Activated CD8-positive, alpha-beta memory T cell treated with anti-CD3 and anti-CD28 coated beads, Interleukin-2, amount 50 U/mL, for 24 hours (primary cell): ENCODE measurements at regions not wholly inside any gene's neighbourhood (a gene's known extent, or its start where the extent isn't known, plus 50 kb on each side); places are given as distances from the start of the nearest gene placed in this dataset.

Source experiments
- DNase-seq: peaks from one replicate; pipeline ENCODE4 v3.0.0-alpha.2; 2020; ENCODE audit errors: extremely low read depth

- no peak for DNase-seq
Measured at GRCh38 chr15:31456354-31457060, 129.9 kb downstream of the KLF13 start.

DNA sequence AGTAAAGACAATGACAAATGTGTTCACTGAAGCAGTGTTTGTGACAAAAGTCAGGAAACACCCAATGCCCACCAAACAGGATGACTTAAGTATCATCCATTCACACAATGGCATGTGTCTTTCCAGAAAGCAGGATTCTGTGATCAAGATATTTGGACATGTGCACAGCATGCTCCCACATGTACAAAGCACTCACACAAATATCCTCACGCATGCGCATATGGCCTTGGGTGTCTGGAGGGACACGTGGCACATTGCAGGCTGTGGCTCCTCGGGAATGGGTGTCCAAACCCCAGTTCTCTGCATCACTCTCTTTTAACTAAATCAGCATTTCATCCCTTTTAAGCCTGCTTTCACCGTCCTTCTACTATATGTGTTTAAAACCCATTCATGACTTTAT is 130.5 kb downstream of the KLF13 start:
- DNase-seq: no peak

GRCh38 chr15:31457631-31458526 is 131.2 kb downstream of the KLF13 start:
- DNase-seq: no peak

DNA sequence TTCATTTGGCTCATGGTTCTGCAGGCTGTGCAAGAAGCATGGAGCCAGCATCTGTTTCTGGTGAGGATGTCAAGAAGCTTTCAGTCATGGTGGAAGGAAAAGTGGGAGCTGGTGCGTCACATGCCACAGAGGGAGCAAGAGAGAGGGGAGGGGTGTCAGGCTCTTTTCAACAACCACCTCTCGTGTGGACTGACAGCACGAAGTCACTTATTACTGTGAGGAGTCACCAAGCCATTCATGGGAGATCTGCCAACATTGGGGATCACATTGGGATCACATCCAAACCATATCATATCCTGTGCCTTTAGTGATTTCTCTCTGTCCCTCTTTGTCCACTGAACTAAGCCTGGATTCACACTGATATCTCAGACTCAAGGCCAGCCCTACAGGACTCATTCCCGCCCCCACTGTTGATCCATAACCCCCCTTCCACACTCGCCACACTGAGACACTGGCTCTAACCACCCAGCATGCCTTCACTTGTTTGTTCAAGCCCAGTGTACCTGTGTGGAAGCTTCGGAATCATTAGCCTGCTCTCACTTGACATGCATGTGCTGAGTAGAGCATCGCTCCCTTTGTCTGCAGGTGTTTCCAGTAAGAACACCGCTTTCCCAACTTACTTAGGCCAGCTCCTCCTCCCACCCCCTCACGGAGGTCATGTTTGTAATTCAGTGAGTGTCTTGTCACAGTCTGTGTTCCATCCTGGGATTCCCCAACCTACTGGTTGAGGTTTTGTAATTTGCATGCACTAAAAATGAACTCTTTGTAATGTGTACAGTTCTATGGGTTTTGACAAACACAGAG is 132.2 kb downstream of the KLF13 start:
- peak; percentile 24 for DNase-seq

DNA sequence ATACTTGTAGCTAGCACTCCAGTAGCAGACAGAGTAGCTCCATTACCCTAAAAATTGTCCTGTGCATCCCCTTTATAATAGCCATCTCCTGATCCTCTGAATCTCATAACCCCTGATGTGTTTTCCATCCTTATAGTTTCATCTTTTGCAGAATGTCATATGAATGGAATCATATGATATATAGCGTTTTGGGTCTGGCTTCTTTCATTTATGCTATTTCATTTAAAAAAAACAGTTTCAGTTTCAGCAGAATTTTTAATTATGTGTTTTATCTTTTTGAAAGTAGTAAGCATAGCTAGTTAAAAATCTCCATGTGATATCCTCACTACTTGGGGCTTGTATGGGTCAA is 132.7 kb downstream of the KLF13 start:
- no peak for DNase-seq

- no peak for DNase-seq
Measured at GRCh38 chr15:31461375-31461774, 134.7 kb downstream of the KLF13 start.

DNA sequence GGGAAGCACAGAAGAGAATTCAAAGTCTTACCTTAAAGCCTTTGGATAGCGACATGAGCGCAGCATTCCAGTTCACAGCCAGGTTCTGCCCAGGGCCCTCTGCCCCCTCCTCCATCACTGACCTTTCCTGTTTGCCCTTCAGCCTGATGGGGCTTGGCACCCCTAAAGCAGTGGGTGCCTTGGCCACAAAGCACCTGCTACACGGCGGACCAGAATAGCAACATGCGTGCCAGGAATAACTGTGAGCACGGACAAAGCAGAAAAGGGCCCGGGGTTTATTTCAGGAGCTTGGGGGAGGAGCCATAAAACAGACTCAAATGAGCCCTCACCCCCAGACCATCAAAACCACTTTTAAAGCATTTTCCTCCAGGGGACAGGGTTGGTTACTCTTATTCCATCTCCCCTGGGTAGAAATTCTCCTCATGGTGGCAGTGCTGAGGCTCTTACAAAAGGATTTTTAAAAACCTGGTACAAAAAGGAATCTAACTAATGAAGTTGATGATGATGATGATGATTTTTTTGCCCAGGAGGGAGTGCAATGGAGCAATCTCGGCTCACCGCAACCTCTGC is 135.4 kb downstream of the KLF13 start:
- DNase-seq: no peak

DNA sequence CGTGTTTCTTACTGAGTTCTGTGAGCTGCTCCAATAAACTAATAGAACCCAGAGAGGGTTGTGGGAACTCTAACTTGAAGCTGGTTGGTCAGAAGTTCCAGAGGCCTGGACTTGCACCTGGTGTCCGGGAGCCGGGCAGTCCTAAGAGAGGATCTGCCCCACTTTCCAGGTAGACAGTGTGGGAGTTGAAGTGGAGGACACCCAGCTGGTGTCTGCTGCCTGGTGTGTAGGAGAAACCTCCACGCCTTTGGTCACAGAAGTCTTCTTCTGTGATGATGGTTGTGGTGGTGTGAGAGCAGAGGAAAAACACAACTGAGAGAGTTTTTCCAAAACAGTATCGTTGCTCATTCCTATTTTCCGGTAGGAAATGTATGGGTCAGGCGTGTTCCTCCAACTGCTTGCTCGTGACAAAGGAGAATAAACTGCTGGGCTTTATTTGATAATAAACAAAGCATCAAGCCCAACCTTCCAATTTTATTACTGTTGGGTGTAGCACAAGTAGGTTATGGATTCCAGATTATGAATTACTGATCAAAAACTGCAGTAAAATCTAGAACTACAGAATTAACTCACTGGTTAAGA is 137.0 kb downstream of the KLF13 start:
- no peak for DNase-seq

DNA sequence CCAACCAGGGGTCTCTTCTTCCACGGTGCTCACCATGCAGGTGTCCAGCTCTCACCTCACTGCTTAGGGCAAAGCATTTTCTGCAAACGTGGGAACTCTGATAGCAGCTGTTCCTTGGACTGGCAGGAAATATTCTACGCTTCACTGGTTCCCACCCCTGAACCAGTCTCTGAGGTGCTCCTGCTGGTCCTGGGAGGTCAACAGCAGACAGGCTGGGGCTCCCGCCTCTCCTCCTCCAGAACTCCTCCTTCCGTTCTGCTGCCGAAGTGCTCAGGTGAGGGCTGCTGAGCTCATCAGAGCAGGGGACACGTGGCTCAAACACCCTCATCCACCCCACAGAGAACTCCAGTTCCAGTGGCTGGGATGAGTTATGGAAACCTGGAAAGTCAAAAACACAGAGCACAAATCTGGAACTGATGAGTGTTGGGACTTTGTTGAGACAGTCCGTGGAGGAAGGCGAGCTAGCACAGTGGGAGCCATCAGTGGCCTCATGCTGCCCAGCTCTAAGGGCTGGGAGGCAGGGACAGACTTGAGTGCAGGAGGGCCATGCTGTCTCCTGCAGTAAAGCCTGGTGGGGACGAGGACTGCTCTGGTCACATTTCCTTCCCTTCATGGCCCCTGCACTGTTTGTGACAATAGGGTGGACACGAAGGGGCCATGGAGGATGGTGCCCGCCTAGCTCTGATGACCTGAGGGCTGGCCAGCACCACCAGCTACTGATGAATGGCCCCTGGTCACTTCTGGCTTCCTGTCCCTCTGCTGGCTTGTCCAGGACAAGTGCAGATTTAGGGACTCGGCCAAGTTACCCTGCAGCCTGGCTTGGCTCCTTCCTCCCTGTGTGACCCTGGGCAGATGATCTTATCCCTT is 137.8 kb downstream of the KLF13 start:
- no peak for DNase-seq

DNA sequence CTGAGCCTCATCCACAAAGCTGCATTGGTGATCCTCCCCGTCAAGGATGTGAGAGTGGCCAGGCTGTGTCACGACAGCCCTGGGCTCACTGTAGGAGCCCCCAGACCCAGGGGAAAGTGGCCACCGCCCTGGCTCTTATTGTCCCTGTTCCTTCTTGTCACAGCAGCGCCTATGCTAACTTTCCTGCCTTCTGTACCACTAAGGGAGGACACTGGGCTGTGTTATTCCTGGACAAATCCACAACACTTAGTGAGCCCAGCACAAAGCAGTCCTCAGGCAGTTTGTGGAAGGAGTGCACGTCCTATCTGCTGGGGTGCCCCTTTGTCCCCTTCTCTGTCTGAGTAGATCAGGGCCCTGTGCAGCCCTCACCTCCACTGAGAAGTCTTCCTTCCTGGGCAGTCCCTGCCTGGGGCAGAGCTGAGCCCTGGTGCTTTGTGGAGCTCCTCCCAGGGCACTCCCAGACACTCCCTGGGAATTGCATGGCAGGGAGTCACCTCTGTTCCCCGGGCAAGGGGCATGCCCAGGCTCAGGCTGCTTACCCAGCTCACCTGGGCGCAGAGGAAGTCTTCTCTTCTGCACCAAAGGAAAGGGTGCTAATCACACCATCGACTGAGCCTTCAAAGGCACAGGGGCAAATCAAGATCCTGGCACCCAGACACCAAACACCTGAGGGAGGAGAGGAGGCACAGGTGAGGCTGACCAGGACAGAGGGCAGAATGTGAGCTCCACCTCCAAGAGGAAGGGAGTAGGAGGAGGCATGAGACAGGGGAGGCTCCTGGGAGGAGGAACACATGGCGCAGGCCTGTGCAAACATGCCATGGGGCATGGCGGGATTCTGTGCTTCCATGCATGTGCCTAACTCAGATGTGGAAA is 138.7 kb downstream of the KLF13 start:
- DNase-seq: no peak

- no peak for DNase-seq
Measured at GRCh38 chr15:31467361-31467760, 140.7 kb downstream of the KLF13 start.

- DNase-seq: no peak
Measured at GRCh38 chr15:31468911-31469785, 142.5 kb downstream of the KLF13 start.

GRCh38 chr15:31469786-31470525 is 143.3 kb downstream of the KLF13 start:
- no peak for DNase-seq

DNA sequence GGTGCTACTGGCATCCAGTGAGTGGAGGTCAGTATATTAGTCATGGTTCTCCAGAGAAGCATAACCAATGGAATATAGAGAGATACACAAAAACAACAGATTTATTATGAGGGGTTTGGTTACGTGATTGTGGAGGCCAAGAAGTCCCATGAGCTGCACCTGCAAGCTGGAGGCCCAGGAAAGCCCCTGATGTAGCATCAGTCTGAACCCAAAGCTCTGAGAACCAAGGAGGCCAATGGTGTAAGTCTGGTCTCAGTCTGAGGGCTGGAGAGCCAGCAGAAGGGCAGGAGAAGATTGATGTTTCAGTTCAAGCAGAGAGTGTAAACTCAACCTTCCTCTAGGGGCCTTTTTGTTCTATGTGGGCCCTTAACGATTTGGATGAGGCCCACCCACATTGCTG is 144.1 kb downstream of the KLF13 start:
- no peak for DNase-seq

- no peak for DNase-seq
Measured at GRCh38 chr15:31471731-31472430, 145.2 kb downstream of the KLF13 start.

DNA sequence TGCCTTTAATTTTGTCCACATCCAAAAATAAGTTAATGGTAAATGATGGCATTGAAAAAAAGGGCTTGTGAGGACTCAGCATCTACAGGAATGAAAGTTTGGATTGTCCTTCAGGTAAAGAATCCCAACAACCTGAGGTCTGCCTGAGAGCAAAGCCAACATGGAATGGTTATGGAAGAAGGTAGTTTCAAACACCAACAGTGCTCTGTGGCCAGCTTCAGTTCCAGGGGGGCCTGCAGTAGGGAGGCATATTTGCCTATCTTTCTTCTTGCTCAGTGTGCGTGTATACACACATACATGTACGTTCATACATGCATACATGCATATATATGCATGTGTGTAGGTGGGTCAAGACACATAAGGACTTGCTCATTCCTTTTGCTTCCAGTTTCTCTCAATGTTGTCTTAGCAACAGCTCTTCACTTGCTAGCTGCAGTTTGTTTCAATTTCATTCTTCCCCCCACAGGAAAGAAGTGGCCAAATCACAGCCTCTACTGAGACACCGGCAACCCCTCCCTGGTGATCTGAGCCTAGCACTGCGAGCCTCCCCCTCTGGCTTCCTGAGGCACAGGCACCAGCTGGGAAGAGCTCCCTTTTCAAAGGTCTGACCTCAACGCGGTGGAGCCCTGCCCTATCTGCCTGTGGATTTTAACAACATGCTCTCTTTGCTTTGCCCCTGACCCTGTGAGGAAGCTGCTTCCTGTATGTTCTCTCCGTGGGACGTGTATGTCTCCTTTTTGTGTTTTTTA is 146.2 kb downstream of the KLF13 start:
- DNase-seq: no peak
